Upper lobe of left lung (tissue), 4 donors: ENCODE measurements at regions not wholly inside any gene's neighbourhood (a gene's known extent, or its start where the extent isn't known, plus 50 kb on each side); places are given as distances from the start of the nearest gene placed in this dataset.

Experiments
- CTCF ChIP-seq, 6 experiments: fragments of 450-650 bp in 4 of 6; fragments of 200-600 bp in 2 of 6; sonication (generic) in 2 of 6; IDR thresholded peaks; one replicate each; pipeline ENCODE4 v1.5.1; 2016 to 2019; ENCODE audit warnings: antibody characterized with exemption in 6 of 6
- POLR2A ChIP-seq, 4 donors: fragments of 450-650 bp; IDR thresholded peaks; one replicate each; pipeline ENCODE4 v1.5.1; 2016 to 2017; ENCODE audit warnings: antibody characterized with exemption in 4 of 4, mild to moderate bottlenecking in 2 of 4

- TF ChIP-seq CTCF (IDR thresholded peaks at IDR 0.05) (no peak), POLR2A (IDR thresholded peaks at IDR 0.05) (no peak)
These were observed 400.4 kb upstream of the POM121L12 start for GRCh38 chr7:52635021-52635420.
